WTC11 (cell line): ENCODE measurements at regions not wholly inside any gene's neighbourhood (a gene's known extent, or its start where the extent isn't known, plus 50 kb on each side); places are given as distances from the start of the nearest gene placed in this dataset.

Experiments
- ATAC-seq: fragments of 200-7000 bp; cut with Tn5 transposase; 2 replicates; pipeline ENCODE4 v1.10.0; 2021; ENCODE audit warnings: mild to moderate bottlenecking, moderate library complexity
- CTCF ChIA-PET: fragments of 300-600 bp; sonication (Branson Sonifier 250); formaldehyde crosslinking; loops from one replicate; lab custom pipeline; 2021; ENCODE audit warnings: antibody characterized with exemption; lab: Charles Lee
- POLR2A ChIA-PET: fragments of 350-600 bp; sonication (Branson Sonifier 250); formaldehyde crosslinking; loops from one replicate; lab custom pipeline; 2021; ENCODE audit warnings: antibody characterized with exemption; lab: Charles Lee
- DNase-seq: peaks from one replicate; pipeline ENCODE4 v3.0.0; 2021; ENCODE audit warnings: low spot score
- H3K27ac Mint-ChIP-seq: 2 replicates; pipeline ENCODE4 v1.8.0; 2021; ENCODE audit warnings: mixed read lengths
- H3K27me3 Mint-ChIP-seq: 2 replicates; pipeline ENCODE4 v1.8.0; 2021; ENCODE audit warnings: low read depth, mild to moderate bottlenecking, moderate library complexity, mixed read lengths
- H3K36me3 Mint-ChIP-seq: 2 replicates; pipeline ENCODE4 v1.8.0; 2021; ENCODE audit warnings: mixed read lengths
- H3K4me1 Mint-ChIP-seq: 2 replicates; pipeline ENCODE4 v1.8.0; 2022; ENCODE audit warnings: mixed read lengths
- H3K4me3 Mint-ChIP-seq: 2 replicates; pipeline ENCODE4 v1.8.0; 2021; ENCODE audit warnings: mild to moderate bottlenecking, moderate library complexity, mixed read lengths
- H3K9me3 Mint-ChIP-seq: 2 replicates; pipeline ENCODE4 v1.8.0; 2021; ENCODE audit warnings: mixed read lengths
- AFF4 ChIP-seq: sonication (generic); formaldehyde crosslinking; IDR thresholded peaks from 2 replicates; pipeline ENCODE4 v1.8.1; 2023; ENCODE audit warnings: mild to moderate bottlenecking, missing genetic modification reagents, borderline replicate concordance
- ATF3 ChIP-seq: sonication (generic); formaldehyde crosslinking; conservative IDR thresholded peaks from 2 replicates; pipeline ENCODE4 v1.8.1; 2022; ENCODE audit warnings: mild to moderate bottlenecking, missing genetic modification reagents
- ESRRA ChIP-seq: sonication (generic); formaldehyde crosslinking; IDR thresholded peaks from 2 replicates; pipeline ENCODE4 v1.8.1; 2022; ENCODE audit warnings: mild to moderate bottlenecking, missing genetic modification reagents, borderline replicate concordance
- FOXK1 ChIP-seq: sonication (generic); formaldehyde crosslinking; IDR thresholded peaks from 2 replicates; pipeline ENCODE4 v1.8.0; 2022; ENCODE audit warnings: mild to moderate bottlenecking, moderate library complexity, missing genetic modification reagents
- GABPB1 ChIP-seq: sonication (generic); formaldehyde crosslinking; IDR thresholded peaks from 2 replicates; pipeline ENCODE4 v1.8.1; 2023; ENCODE audit warnings: mild to moderate bottlenecking, missing genetic modification reagents
- GTF2I ChIP-seq: fragments of 250-450 bp; sonication (Bioruptor Pico); conservative IDR thresholded peaks from 2 replicates; pipeline ENCODE4 v1.4.0; 2021; ENCODE audit warnings: mild to moderate bottlenecking
- JUN ChIP-seq: sonication (generic); formaldehyde crosslinking; IDR thresholded peaks from 2 replicates; pipeline ENCODE4 v1.8.0; 2023; ENCODE audit warnings: mild to moderate bottlenecking, missing genetic modification reagents
- KAT7 ChIP-seq: sonication (generic); formaldehyde crosslinking; IDR thresholded peaks from 2 replicates; pipeline ENCODE4 v1.8.1; 2023; ENCODE audit warnings: missing genetic modification reagents, mild to moderate bottlenecking, borderline replicate concordance
- MXD4 ChIP-seq: fragments of 250-450 bp; sonication (Bioruptor Pico); IDR thresholded peaks from 2 replicates; pipeline ENCODE4 v1.8.0; 2021; ENCODE audit warnings: mild to moderate bottlenecking, moderate library complexity, borderline replicate concordance
- NFYB ChIP-seq: sonication (generic); formaldehyde crosslinking; conservative IDR thresholded peaks from 2 replicates; pipeline ENCODE4 v1.8.0; 2022; ENCODE audit warnings: low read depth, missing genetic modification reagents
- NR1H2 ChIP-seq: sonication (generic); formaldehyde crosslinking; IDR thresholded peaks from 2 replicates; pipeline ENCODE4 v1.9.0; 2021; ENCODE audit warnings: mild to moderate bottlenecking, moderate library complexity, missing genetic modification reagents
- NR2C2 ChIP-seq: sonication (generic); formaldehyde crosslinking; IDR thresholded peaks from 2 replicates; pipeline ENCODE4 v1.8.0; 2022; ENCODE audit warnings: mild to moderate bottlenecking, missing genetic modification reagents
- OVOL2 ChIP-seq: fragments of 250-450 bp; sonication (Bioruptor Pico); IDR thresholded peaks from 2 replicates; pipeline ENCODE4 v1.9.0; 2021; ENCODE audit warnings: mild to moderate bottlenecking, borderline replicate concordance
- PREB ChIP-seq: sonication (generic); formaldehyde crosslinking; IDR thresholded peaks from 2 replicates; pipeline ENCODE4 v1.8.1; 2022; ENCODE audit warnings: mild to moderate bottlenecking, missing genetic modification reagents, moderate library complexity, borderline replicate concordance
- PRRX2 ChIP-seq: fragments of 250-450 bp; sonication (Bioruptor Pico); IDR thresholded peaks from 2 replicates; pipeline ENCODE4 v1.8.0; 2021; ENCODE audit warnings: mild to moderate bottlenecking
- SOX15 ChIP-seq: fragments of 250-450 bp; sonication (Bioruptor Pico); IDR thresholded peaks from 2 replicates; pipeline ENCODE4 v1.9.0; 2021; ENCODE audit warnings: mild to moderate bottlenecking
- ZNF219 ChIP-seq: sonication (generic); formaldehyde crosslinking; IDR thresholded peaks from 2 replicates; pipeline ENCODE4 v1.8.0; 2023; ENCODE audit warnings: missing genetic modification reagents, mild to moderate bottlenecking, borderline replicate concordance
- ZNF263 ChIP-seq: sonication (generic); formaldehyde crosslinking; IDR thresholded peaks from 2 replicates; pipeline ENCODE4 v1.8.1; 2022; ENCODE audit warnings: low read depth, mild to moderate bottlenecking, moderate library complexity, missing genetic modification reagents
- ZNF416 ChIP-seq: fragments of 250-450 bp; sonication (Bioruptor Pico); IDR thresholded peaks from 2 replicates; pipeline ENCODE4 v1.9.0; 2021; ENCODE audit warnings: mild to moderate bottlenecking, inconsistent platforms
- ZNF671 ChIP-seq: fragments of 250-450 bp; sonication (Bioruptor Pico); IDR thresholded peaks from 2 replicates; pipeline ENCODE4 v1.8.0; 2021; ENCODE audit warnings: mild to moderate bottlenecking

- no peak for TF ChIP-seq GABPB1 (CRISPR knock-in tag)
- no peak for TF ChIP-seq SOX15 (CRISPR knock-in tag)
These were observed 1145.1 kb upstream of the POU3F4 start (continued) for GRCh38 chrX:82362990-82363389.

GRCh38 chrX:82370978-82371646 lies 1137.0 kb upstream of the POU3F4 start:
- no peak for DNase-seq
- no peak for TF ChIP-seq ATF3 (CRISPR knock-in tag)
- no peak for TF ChIP-seq ESRRA (CRISPR knock-in tag)
- TF ChIP-seq OVOL2 (CRISPR knock-in tag), result no peak
- TF ChIP-seq NR1H2 (CRISPR knock-in tag), result no peak
- TF ChIP-seq ZNF416 (CRISPR knock-in tag), result no peak
- no peak for TF ChIP-seq PREB
- no peak for TF ChIP-seq ZNF263 (CRISPR knock-in tag)
- TF ChIP-seq GTF2I (CRISPR knock-in tag), result no peak
- TF ChIP-seq NFYB, result no peak
- TF ChIP-seq KAT7 (CRISPR knock-in tag), result no peak
- no peak for ATAC-seq
- Mint-ChIP-seq H3K27me3 (no peaks in the 10 kb centered on the region), H3K27ac (no peak overlapping the region), H3K4me3 (no peak overlapping the region), H3K9me3 (no peaks in the 10 kb centered on the region), H3K36me3 (no peaks in the 10 kb centered on the region), H3K4me1 (peaks cover 25% of the 10 kb centered on the region)
- CTCF ChIA-PET, result no interaction called here
- POLR2A ChIA-PET, result no interaction called here

- ChIA-PET CTCF (no interaction called here), POLR2A (no interaction called here)
- H3K27me3 Mint-ChIP-seq, result no peaks in the 10 kb centered on the region
- no peaks in the 10 kb centered on the region for H3K36me3 Mint-ChIP-seq
- H3K9me3 Mint-ChIP-seq, result 0 out of 2 replicates have a peak, but pooled peaks cover 4% of the 10 kb centered on the region
- ATAC-seq (no peak), DNase-seq (no peak)
- no peak overlapping the region for H3K4me3 Mint-ChIP-seq
- no peaks in the 10 kb centered on the region for H3K4me1 Mint-ChIP-seq
- no peak overlapping the region for H3K27ac Mint-ChIP-seq
- TF ChIP-seq MXD4, result no peak
- TF ChIP-seq NR2C2 (CRISPR knock-in tag), result no peak
- no peak for TF ChIP-seq PRRX2 (CRISPR knock-in tag)
- no peak for TF ChIP-seq ZNF219 (CRISPR knock-in tag)
- TF ChIP-seq ZNF671 (CRISPR knock-in tag), result no peak
- TF ChIP-seq ATF3 (CRISPR knock-in tag), result no peak
- no peak for TF ChIP-seq AFF4 (CRISPR knock-in tag)
- TF ChIP-seq JUN, result no peak
- no peak for TF ChIP-seq FOXK1 (CRISPR knock-in tag)
These were observed 1123.7 kb upstream of the POU3F4 start for GRCh38 chrX:82384401-82384800.
